GM12878 (cell line): ENCODE measurements at regions not wholly inside any gene's neighbourhood (a gene's known extent, or its start where the extent isn't known, plus 50 kb on each side); places are given as distances from the start of the nearest gene placed in this dataset.

Experiments used
- ATAC-seq: fragments of 200-7000 bp; cut with Tn5 transposase; 3 replicates; pipeline ENCODE4 v1.9.1; 2020; ENCODE audit warnings: mild to moderate bottlenecking, moderate library complexity
- BruUV-seq: library from RNA; stranded (reverse); fragments of 400-500 nt; replicated peaks from 2 replicates; lab custom pipeline; 2021; lab: Mats Ljungman, UMichigan
- CTCF ChIA-PET: fragments of 300-600 bp; sonication (Branson Sonifier 250); formaldehyde crosslinking; extraction: SDS; loops from one replicate; lab custom pipeline; 2021; ENCODE audit warnings: inconsistent platforms; lab: Yijun Ruan, JAX
- POLR2A ChIA-PET: fragments of 350-600 bp; formaldehyde crosslinking; extraction: SDS; loops from one replicate; lab custom pipeline; 2021; ENCODE audit warnings: inconsistent platforms; lab: Charles Lee
- RAD21 ChIA-PET: fragments of 300-600 bp; sonication (Branson Sonifier 250); formaldehyde crosslinking; loops from one replicate; lab custom pipeline; 2023; ENCODE audit warnings: antibody characterized with exemption; ENCODE audit not compliant: unreplicated experiment; lab: Charles Lee
- SMC1A ChIA-PET: fragments of 300-600 bp; sonication (Branson Sonifier 250); formaldehyde crosslinking; loops from one replicate; lab custom pipeline; 2023; ENCODE audit not compliant: unreplicated experiment, uncharacterized antibody; lab: Charles Lee
- DNase-seq: peaks from one replicate; pipeline ENCODE4 v3.0.0-alpha.2; 2011; ENCODE audit warnings: low read depth, low spot score
- FAIRE-seq: peaks from 3 replicates; lab custom pipeline; 2011; peaks lifted over from hg19 to GRCh38; lab: Jason Lieb, UNC
- H2AFZ ChIP-seq: 2 replicates; pipeline ENCODE4 v1.6.0; 2011; ENCODE audit warnings: low read depth, low read length, control low read depth; ENCODE audit not compliant: control insufficient read depth
- H3K27ac ChIP-seq: 2 replicates; pipeline ENCODE4 v1.5.1; 2011; ENCODE audit warnings: control low read depth; ENCODE audit not compliant: control insufficient read depth, insufficient read depth
- H3K27me3 ChIP-seq, 2 experiments: replicated peaks in 1 of 2; 2 replicates each; pipeline versions ENCODE4 v1.6.0 to v1.6.1; 2011; ENCODE audit warnings: low read length in 1 of 2; ENCODE audit not compliant: control insufficient read depth in 2 of 2, insufficient read depth in 2 of 2
- H3K36me3 ChIP-seq, 2 experiments: 2 replicates each; pipeline ENCODE4 v1.5.1; 2011; ENCODE audit warnings: low read length in 1 of 2; ENCODE audit not compliant: control insufficient read depth in 2 of 2, insufficient read depth in 2 of 2
- H3K4me1 ChIP-seq: 2 replicates; pipeline ENCODE4 v1.6.1; 2011; ENCODE audit warnings: mild to moderate bottlenecking, low read length, moderate library complexity, mixed read lengths; ENCODE audit not compliant: control insufficient read depth, insufficient read depth
- H3K4me2 ChIP-seq: 2 replicates; pipeline ENCODE4 v1.6.0; 2011; ENCODE audit warnings: control low read depth; ENCODE audit not compliant: control insufficient read depth, insufficient read depth
- H3K4me3 ChIP-seq: fragments of 200-600 bp; sonication (generic); 2 replicates; pipeline ENCODE4 v1.5.1; 2016
- H3K79me2 ChIP-seq: 2 replicates; pipeline ENCODE4 v1.6.0; 2011; ENCODE audit warnings: low read length; ENCODE audit not compliant: control insufficient read depth, insufficient read depth
- H3K9ac ChIP-seq: 2 replicates; pipeline ENCODE4 v1.8.0; 2011; ENCODE audit warnings: low read length, control low read depth, mixed read lengths; ENCODE audit not compliant: control insufficient read depth, insufficient read depth
- H3K9me3 ChIP-seq: replicated peaks from 3 replicates; pipeline ENCODE4 v1.5.1; 2011; ENCODE audit warnings: mild to moderate bottlenecking, low read length; ENCODE audit not compliant: control insufficient read depth, insufficient read depth
- H4K20me1 ChIP-seq: 2 replicates; pipeline ENCODE4 v1.6.0; 2011; ENCODE audit not compliant: control insufficient read depth, insufficient read depth
- ESRRA ChIP-seq: IDR thresholded peaks from 2 replicates; pipeline ENCODE4 v1.6.1; 2012; ENCODE audit warnings: mild to moderate bottlenecking, low read length, improper control_type of control experiment
- JUND ChIP-seq: IDR thresholded peaks from 2 replicates; pipeline ENCODE4 v1.6.1; 2012; ENCODE audit warnings: low read depth, mild to moderate bottlenecking, low read length, improper control_type of control experiment, moderate library complexity
- NFIC ChIP-seq: IDR thresholded peaks from 2 replicates; pipeline ENCODE4 v1.6.1; 2012; ENCODE audit warnings: low read depth, mild to moderate bottlenecking, inconsistent platforms, low read length, moderate library complexity
- SMAD1 ChIP-seq: fragments of 450-650 bp; IDR thresholded peaks from 2 replicates; pipeline ENCODE4 v1.6.1; 2018; ENCODE audit warnings: mild to moderate bottlenecking, low read depth; ENCODE audit not compliant: partially characterized antibody
- SREBF1 ChIP-seq: IDR thresholded peaks from 2 replicates; pipeline ENCODE4 v1.6.1; 2012; ENCODE audit warnings: mild to moderate bottlenecking, low read length
- TCF3 ChIP-seq: IDR thresholded peaks from 2 replicates; pipeline ENCODE4 v1.6.1; 2012; ENCODE audit warnings: low read depth, mild to moderate bottlenecking, low read length, borderline replicate concordance; ENCODE audit not compliant: insufficient read depth
- ZNF274 ChIP-seq: IDR thresholded peaks from one replicate; pipeline ENCODE4 v1.8.0; 2011; ENCODE audit not compliant: insufficient read length, insufficient read depth
- WGBS: methylation state at CpG from one replicate; pipeline ENCODE4 v1.1.6; 2016; ENCODE audit warnings: low lambda C conversion rate; ENCODE audit not compliant: insufficient replicate concordance, insufficient coverage; ENCODE audit errors: missing lambda C conversion rate; 5-methylcytosine and 5-hydroxymethylcytosine counted together
- in situ Hi-C: fragments of 300-500 bp; cut with MboI; formaldehyde crosslinking; loops from 9 replicates; pipeline ENCODE4 v1.14.3; 2018; ENCODE audit warnings: mixed read lengths
- intact Hi-C: fragments of 100-400 bp; cut with micrococcal nuclease; formaldehyde crosslinking; loops from one replicate; pipeline ENCODE4 v1.14.2; 2022; ENCODE audit not compliant: unreplicated experiment
- TF ChIP-seq, protein P1 (sequence below): fragments of 450-650 bp; IDR thresholded peaks from 2 replicates; pipeline ENCODE4 v1.6.1; 2017; ENCODE audit warnings: antibody characterized with exemption, mild to moderate bottlenecking, moderate library complexity
- TF ChIP-seq, protein P2 (sequence below): IDR thresholded peaks from 2 replicates; pipeline ENCODE4 v1.6.1; 2012; ENCODE audit warnings: mild to moderate bottlenecking, low read depth, low read length
- TF ChIP-seq, protein P3 (sequence below): fragments of 450-650 bp; IDR thresholded peaks from 2 replicates; pipeline ENCODE4 v1.6.1; 2016; ENCODE audit warnings: mild to moderate bottlenecking

GRCh38 chr4:53841711-53842110 lies 222.7 kb downstream of the CHIC2 start:
- SMC1A ChIA-PET, result no interaction called here
- no peak overlapping the region for H2AFZ ChIP-seq
- RAD21 ChIA-PET, result no interaction called here
- no peak overlapping the region for H3K4me2 ChIP-seq
- in situ Hi-C loops, result no loop called here
- H3K27me3 ChIP-seq, result no peaks in the 10 kb centered on the region
- no peak overlapping the region for H3K4me3 ChIP-seq
- POLR2A ChIA-PET, result no interaction called here
- DNase-seq (no peak), FAIRE-seq (no peak), ATAC-seq (no peak)
- no peaks in the 10 kb centered on the region for H3K4me1 ChIP-seq
- intact Hi-C loops, result no loop called here
- CTCF ChIA-PET, result interaction anchor here (0.7 to 1.8 kb wide), 2 partner anchors 53 to 135 kb away, joined by 3 to 4 read pairs; no protein-coding TSS in a partner anchor
- no peaks in the 10 kb centered on the region for H3K36me3 ChIP-seq
- no peaks in the 10 kb centered on the region for H3K79me2 ChIP-seq
- no TSS peak for BruUV-seq
- no peaks in the 10 kb centered on the region for H3K9me3 ChIP-seq
- 28% methylated on average over 5 of the region's 5 CpGs for WGBS
- no peak overlapping the region for H3K27ac ChIP-seq
- no peak for TF ChIP-seq ZNF274
- TF ChIP-seq NFIC, result no peak
- TF ChIP-seq SMAD1, result no peak
- no peaks in the 10 kb centered on the region for H4K20me1 ChIP-seq
- no peak overlapping the region for H3K9ac ChIP-seq

DNA sequence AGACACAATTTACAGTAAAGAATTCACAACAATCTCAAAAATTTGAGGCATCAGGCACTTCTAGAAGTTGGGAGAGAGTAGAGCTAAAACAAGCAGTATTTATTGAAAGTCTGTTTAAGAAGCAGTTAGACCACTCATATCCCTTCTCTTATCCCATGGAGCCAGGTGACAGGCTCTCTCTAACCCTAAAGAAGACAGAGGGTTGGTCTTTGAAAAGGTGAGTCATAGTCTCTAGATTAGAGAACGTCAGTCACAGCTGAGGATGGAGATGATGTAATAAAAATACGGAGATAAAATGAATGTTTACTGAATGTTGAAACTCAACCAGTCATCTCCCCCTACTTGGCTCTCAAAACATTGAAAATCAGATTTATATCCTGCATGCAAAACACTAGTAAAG lies 223.8 kb downstream of the CHIC2 start:
- Histone ChIP-seq H3K4me3 (no peak overlapping the region), H2AFZ (no peak overlapping the region), H3K4me1 (no peaks in the 10 kb centered on the region), H3K79me2 (no peaks in the 10 kb centered on the region), H3K36me3 (no peaks in the 10 kb centered on the region), H4K20me1 (no peaks in the 10 kb centered on the region), H3K9me3 (no peaks in the 10 kb centered on the region), H3K4me2 (no peak overlapping the region), H3K27ac (no peak overlapping the region), H3K9ac (no peak overlapping the region), H3K27me3 (no peaks in the 10 kb centered on the region)
- ChIA-PET POLR2A (no interaction called here), RAD21 (no interaction called here), CTCF (interaction anchor here (1.8 kb wide), 1 partner anchor 134 kb away, joined by 4 read pairs; no protein-coding TSS in a partner anchor), SMC1A (no interaction called here)
- FAIRE-seq, result no peak
- in situ Hi-C loops, result no loop called here
- no peak for ATAC-seq
- no TSS peak for BruUV-seq
- no peak for DNase-seq
- 2% methylated on average over 2 of the region's 2 CpGs for WGBS
- intact Hi-C loops, result no loop called here
- TF ChIP-seq, protein P1, sequence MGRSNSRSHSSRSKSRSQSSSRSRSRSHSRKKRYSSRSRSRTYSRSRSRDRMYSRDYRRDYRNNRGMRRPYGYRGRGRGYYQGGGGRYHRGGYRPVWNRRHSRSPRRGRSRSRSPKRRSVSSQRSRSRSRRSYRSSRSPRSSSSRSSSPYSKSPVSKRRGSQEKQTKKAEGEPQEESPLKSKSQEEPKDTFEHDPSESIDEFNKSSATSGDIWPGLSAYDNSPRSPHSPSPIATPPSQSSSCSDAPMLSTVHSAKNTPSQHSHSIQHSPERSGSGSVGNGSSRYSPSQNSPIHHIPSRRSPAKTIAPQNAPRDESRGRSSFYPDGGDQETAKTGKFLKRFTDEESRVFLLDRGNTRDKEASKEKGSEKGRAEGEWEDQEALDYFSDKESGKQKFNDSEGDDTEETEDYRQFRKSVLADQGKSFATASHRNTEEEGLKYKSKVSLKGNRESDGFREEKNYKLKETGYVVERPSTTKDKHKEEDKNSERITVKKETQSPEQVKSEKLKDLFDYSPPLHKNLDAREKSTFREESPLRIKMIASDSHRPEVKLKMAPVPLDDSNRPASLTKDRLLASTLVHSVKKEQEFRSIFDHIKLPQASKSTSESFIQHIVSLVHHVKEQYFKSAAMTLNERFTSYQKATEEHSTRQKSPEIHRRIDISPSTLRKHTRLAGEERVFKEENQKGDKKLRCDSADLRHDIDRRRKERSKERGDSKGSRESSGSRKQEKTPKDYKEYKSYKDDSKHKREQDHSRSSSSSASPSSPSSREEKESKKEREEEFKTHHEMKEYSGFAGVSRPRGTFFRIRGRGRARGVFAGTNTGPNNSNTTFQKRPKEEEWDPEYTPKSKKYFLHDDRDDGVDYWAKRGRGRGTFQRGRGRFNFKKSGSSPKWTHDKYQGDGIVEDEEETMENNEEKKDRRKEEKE, result no peak
- TF ChIP-seq JUND, result no peak
- no peak for TF ChIP-seq TCF3
- no peak for TF ChIP-seq SREBF1
- no peak for TF ChIP-seq ESRRA
- TF ChIP-seq, protein P2, sequence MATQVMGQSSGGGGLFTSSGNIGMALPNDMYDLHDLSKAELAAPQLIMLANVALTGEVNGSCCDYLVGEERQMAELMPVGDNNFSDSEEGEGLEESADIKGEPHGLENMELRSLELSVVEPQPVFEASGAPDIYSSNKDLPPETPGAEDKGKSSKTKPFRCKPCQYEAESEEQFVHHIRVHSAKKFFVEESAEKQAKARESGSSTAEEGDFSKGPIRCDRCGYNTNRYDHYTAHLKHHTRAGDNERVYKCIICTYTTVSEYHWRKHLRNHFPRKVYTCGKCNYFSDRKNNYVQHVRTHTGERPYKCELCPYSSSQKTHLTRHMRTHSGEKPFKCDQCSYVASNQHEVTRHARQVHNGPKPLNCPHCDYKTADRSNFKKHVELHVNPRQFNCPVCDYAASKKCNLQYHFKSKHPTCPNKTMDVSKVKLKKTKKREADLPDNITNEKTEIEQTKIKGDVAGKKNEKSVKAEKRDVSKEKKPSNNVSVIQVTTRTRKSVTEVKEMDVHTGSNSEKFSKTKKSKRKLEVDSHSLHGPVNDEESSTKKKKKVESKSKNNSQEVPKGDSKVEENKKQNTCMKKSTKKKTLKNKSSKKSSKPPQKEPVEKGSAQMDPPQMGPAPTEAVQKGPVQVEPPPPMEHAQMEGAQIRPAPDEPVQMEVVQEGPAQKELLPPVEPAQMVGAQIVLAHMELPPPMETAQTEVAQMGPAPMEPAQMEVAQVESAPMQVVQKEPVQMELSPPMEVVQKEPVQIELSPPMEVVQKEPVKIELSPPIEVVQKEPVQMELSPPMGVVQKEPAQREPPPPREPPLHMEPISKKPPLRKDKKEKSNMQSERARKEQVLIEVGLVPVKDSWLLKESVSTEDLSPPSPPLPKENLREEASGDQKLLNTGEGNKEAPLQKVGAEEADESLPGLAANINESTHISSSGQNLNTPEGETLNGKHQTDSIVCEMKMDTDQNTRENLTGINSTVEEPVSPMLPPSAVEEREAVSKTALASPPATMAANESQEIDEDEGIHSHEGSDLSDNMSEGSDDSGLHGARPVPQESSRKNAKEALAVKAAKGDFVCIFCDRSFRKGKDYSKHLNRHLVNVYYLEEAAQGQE, result no peak
- TF ChIP-seq, protein P3, sequence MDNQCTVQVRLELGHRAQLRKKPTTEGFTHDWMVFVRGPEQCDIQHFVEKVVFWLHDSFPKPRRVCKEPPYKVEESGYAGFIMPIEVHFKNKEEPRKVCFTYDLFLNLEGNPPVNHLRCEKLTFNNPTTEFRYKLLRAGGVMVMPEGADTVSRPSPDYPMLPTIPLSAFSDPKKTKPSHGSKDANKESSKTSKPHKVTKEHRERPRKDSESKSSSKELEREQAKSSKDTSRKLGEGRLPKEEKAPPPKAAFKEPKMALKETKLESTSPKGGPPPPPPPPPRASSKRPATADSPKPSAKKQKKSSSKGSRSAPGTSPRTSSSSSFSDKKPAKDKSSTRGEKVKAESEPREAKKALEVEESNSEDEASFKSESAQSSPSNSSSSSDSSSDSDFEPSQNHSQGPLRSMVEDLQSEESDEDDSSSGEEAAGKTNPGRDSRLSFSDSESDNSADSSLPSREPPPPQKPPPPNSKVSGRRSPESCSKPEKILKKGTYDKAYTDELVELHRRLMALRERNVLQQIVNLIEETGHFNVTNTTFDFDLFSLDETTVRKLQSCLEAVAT, result no peak
